ENCODE measurements at regions not wholly inside any gene's neighbourhood (a gene's known extent, or its start where the extent isn't known, plus 50 kb on each side); places are given as distances from the start of the nearest gene placed in this dataset.

DNA sequence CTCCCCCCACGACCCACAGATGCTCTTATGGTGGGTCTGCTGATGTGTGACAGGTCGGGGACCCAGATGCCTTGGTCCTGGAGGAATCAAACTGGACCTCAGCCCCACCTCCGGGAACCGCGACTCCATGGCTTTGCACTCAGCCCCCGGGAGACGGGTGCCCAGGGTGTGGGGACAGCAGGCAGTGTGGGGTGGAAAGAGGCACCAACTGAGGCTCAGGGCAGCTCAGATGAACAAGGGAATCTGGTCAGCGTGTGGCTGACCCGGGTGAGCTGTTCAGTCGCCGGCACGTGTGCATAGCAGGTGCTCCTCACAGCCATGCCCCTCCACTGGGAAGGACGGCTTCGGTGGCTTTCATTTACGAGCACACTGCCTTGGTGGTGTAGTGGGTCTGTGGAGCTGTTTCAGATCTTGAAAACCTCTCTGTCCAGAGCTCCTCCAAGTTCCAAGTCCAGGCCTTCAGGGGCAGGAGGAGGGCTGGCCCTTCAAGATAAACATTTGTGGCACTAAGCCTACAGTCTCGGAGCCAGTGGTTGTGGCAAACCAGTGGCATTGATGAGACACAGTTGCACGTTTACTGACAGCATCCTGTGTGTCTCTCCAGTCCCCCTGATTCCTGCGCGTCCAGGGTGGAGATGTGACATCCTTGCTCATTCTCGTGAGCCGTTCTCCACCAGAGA lies 471.2 kb upstream of the HS6ST1 start:
- no peak for TF ChIP-seq CTCF (IDR thresholded peaks at IDR 0.05)
- TF ChIP-seq NR3C1 (CRISPR knock-in tag; conservative IDR thresholded peaks at IDR 0.05; ENCODE audit: low read depth), result no peak
- TF ChIP-seq, protein P1, sequence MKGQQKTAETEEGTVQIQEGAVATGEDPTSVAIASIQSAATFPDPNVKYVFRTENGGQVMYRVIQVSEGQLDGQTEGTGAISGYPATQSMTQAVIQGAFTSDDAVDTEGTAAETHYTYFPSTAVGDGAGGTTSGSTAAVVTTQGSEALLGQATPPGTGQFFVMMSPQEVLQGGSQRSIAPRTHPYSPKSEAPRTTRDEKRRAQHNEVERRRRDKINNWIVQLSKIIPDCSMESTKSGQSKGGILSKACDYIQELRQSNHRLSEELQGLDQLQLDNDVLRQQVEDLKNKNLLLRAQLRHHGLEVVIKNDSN (CRISPR knock-in tag; IDR thresholded peaks at IDR 0.05), result no peak
- no peak for TF ChIP-seq AR (CRISPR knock-in tag; IDR thresholded peaks at IDR 0.05)
- TF ChIP-seq ZNF281 (CRISPR knock-in tag; IDR thresholded peaks at IDR 0.05), result no peak
- TF ChIP-seq, protein P2, sequence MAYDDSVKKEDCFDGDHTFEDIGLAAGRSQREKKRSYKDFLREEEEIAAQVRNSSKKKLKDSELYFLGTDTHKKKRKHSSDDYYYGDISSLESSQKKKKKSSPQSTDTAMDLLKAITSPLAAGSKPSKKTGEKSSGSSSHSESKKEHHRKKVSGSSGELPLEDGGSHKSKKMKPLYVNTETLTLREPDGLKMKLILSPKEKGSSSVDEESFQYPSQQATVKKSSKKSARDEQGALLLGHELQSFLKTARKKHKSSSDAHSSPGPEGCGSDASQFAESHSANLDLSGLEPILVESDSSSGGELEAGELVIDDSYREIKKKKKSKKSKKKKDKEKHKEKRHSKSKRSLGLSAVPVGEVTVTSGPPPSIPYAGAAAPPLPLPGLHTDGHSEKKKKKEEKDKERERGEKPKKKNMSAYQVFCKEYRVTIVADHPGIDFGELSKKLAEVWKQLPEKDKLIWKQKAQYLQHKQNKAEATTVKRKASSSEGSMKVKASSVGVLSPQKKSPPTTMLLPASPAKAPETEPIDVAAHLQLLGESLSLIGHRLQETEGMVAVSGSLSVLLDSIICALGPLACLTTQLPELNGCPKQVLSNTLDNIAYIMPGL (CRISPR knock-in tag; IDR thresholded peaks at IDR 0.05), result no peak
- TF ChIP-seq ESRRA (CRISPR knock-in tag; IDR thresholded peaks at IDR 0.05; ENCODE audit: borderline replicate concordance), result no peak
- no peak for TF ChIP-seq SP1 (CRISPR knock-in tag; conservative IDR thresholded peaks at IDR 0.05)
- TF ChIP-seq CREB1 (CRISPR knock-in tag; IDR thresholded peaks at IDR 0.05), result no peak
- no peak for TF ChIP-seq E2F5 (CRISPR knock-in tag; IDR thresholded peaks at IDR 0.05)
